Head of caudate nucleus (tissue), 42 donors: ENCODE measurements at regions not wholly inside any gene's neighbourhood (a gene's known extent, or its start where the extent isn't known, plus 50 kb on each side); places are given as distances from the start of the nearest gene placed in this dataset.
"Not testable (repeated sequence)": the region's sequence is repeated elsewhere in the genome, so short reads cannot be mapped to it uniquely, and the experiment has no call there.

Experiments
- DNase-seq, 42 donors: peaks; one replicate each; pipeline versions ENCODE4 v3.0.0 to v3.0.0-alpha.2; 2020 to 2021; ENCODE audit warnings: mixed read lengths in 7 of 42
- intact Hi-C: fragments of 100-400 bp; cut with DNase I; formaldehyde crosslinking; loops from one replicate; pipeline ENCODE4 v1.15.0; 2022

GRCh38 chr3:69688400-69688799 is 50.9 kb upstream of the MITF start:
- no peak for DNase-seq
- intact Hi-C loops, result no loop called here

DNA sequence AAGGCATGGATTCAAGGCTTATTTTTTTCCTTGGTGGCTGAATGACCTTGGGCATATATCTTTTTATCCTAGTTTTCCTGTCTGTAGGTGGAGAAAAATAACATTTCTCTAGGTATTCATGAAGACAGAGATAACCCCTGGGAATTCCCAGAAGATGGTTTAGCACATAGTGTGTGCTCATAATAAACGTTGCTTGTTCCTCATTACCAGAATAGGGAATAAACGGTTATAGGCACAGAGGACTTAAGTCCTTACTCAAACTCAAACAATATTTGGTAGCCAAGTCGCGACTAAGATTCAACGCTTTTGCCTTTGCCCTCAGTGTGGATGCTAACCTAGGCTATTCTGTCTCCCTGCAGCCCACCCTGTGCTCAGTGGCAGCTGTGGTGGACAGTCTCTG is 51.6 kb upstream of the MITF start:
- no peak for DNase-seq
- intact Hi-C loops, result no loop called here

- DNase-seq, result no peak
- intact Hi-C loops, result no loop called here
These were observed 53.2 kb upstream of the MITF start for GRCh38 chr3:69686056-69686455.

GRCh38 chr3:69684309-69684961 is 54.8 kb upstream of the MITF start:
- no peak for DNase-seq
- intact Hi-C loops, result no loop called here

GRCh38 chr3:69683082-69683806 is 56.0 kb upstream of the MITF start:
- no peak for DNase-seq
- intact Hi-C loops, result no loop called here

GRCh38 chr3:69677456-69677855 is 61.8 kb upstream of the MITF start:
- intact Hi-C loops, result loop anchor here (10.0 kb wide), 1 partner anchor 373 kb away; no protein-coding TSS in a partner anchor

GRCh38 chr3:69675786-69676530 is 63.3 kb upstream of the MITF start:
- DNase-seq, result peak in 17 of 42 donors; percentile 19 to 69 (median 41)
- intact Hi-C loops, result loop anchor here (10.0 kb wide), 1 partner anchor 371 kb away; no protein-coding TSS in a partner anchor

More at GRCh38 chr3:69677456-69677855, 61.8 kb upstream of the MITF start:
- not testable (repeated sequence) for DNase-seq

DNA sequence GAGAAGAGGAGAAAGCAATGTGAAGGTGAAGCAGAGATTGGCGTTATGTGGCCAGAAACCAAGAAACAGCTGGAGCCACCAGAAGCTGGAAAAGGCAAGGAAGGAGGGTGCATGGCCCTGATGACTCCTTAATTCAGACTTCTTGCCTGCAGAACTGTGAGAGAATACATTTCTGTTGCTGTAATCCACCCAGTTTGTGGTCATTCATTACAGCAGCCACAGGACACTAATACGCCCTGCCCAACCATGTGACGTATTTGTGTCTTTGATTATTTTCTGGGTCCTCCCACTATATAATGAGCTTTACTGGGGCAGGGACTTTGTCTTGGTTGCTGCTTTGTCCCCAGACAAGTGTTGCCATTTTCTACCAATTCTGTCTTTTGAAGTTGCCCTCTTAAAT is 64.5 kb upstream of the MITF start:
- intact Hi-C loops, result loop anchor here (5.0 to 10.0 kb wide), 2 partner anchors 370 to 512 kb away; no protein-coding TSS in a partner anchor

GRCh38 chr3:69671082-69671952 is 67.9 kb upstream of the MITF start:
- DNase-seq, result peak in 29 of 42 donors; percentile 6 to 90 (median 49)
- intact Hi-C loops, result loop anchor here (5.0 to 10.0 kb wide), 2 partner anchors 367 to 509 kb away; no protein-coding TSS in a partner anchor

More for the DNA sequence above, 64.5 kb upstream of the MITF start:
- DNase-seq, result no peak

DNA sequence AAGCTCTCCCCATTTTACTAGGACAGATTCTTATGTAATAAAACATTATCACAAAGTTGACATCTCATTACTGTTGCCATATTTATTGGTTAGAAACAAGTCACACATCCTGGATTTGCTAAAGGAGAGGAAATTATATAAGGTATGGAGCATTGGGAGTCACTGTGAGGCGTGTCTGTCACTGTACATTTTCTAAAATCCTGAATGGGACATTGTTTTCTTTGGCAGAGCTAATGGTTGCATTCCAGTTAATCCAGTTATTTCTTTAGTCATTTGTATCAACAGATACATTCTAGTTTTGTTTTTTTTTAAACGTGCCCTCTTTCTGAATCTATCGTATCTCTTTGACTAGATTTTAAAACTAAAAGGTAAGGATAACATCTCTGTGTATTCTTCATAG is 70.2 kb upstream of the MITF start:
- intact Hi-C loops, result loop anchor here (10.0 kb wide), 2 partner anchors 104 to 244 kb away; no protein-coding TSS in a partner anchor
- DNase-seq, result no peak

DNA sequence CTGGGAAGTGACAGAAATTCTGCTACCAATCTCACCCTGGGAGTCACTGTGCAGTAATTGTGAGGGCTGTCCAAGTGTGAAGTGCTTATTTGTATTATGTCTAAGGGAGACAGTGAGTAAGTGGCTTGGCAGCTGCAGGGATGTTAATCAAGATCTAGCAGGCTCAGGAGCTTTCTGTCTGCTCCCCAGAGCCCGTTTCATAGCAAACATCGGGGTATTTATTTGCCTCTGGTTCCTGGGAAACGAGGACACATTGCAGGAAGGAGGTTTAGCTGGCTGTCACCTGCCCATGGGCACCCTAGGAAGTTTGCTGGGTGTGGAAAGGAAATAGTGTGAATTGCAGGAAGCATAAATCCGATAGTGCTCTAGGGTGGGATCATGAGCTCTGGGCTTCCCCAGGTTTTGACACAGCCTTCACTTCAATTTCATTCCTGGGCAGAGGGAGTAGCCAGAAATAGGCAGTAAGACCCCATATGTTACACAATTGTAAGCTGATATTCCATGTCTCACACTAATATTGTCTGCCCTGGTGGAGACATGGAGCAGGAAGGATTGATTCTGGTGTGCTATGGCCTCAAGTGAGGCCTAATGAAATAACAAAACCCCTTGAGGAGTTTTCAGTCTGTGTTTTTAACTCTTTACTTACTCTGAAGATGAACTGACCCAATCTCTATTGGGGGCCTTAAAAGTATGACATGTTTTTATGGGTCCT is 74.1 kb upstream of the MITF start:
- intact Hi-C loops, result loop anchor here (10.0 kb wide), 2 partner anchors 100 to 240 kb away; no protein-coding TSS in a partner anchor
- DNase-seq, result peak in 3 of 42 donors; percentile 12 to 46 (median 26)

- intact Hi-C loops, result loop anchor here (10.0 kb wide), 2 partner anchors 96 to 236 kb away; no protein-coding TSS in a partner anchor
These were observed 78.6 kb upstream of the MITF start for GRCh38 chr3:69660631-69661030.

GRCh38 chr3:69659180-69659910 is 79.9 kb upstream of the MITF start:
- intact Hi-C loops, result no loop called here

More at GRCh38 chr3:69660631-69661030, 78.6 kb upstream of the MITF start:
- no peak for DNase-seq

DNA sequence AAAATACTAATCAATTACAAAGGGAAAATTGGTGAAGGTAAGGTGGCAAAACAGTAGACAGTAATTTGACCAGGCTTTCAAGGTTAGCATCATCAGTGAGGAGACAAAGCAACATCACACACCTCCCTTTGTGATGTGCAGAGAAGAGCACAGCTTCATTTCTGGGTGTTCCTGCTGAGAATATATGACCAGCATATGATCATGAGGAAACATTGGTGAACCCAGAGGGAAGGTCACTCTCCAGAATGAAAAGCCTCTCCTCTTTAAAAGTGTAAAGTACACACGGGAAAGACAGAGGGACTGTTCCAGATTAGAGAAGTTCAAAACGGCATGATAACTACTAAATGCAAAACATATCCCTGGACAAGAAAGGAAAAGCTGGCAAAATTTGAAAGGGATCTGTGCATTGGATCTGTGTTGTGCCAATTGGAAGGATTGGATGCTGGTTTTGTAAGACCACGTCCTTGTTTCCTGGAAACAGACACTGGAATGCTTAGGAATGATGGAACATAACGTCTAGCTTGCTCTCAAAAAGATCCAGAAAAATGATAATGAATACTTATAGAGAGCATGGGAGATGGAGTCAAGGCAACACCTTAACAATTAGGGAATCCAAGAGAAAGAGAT is 80.6 kb upstream of the MITF start:
- DNase-seq, result no peak
- intact Hi-C loops, result no loop called here

More at GRCh38 chr3:69659180-69659910, 79.9 kb upstream of the MITF start:
- DNase-seq, result no peak

DNA sequence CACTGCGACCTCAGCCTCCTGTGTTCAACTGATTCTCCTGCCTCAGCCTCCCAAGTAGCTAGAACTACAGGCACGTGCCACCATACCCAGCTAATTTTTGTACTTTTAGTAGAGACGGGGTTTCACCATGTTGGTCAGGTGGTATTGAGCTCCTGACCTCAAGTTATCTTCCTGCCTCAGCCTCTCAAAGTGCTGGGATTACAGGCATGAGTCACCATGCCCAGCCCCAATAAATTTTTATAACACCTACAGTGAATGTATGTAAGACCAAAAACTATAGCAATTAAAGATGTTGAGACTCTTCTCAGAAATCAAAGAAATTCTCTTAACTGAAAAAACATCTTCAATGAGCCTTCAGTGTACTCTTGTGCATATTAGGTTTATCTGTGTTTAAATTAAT is 82.2 kb upstream of the MITF start:
- DNase-seq, intact Hi-C loops: not testable (repeated sequence)

DNA sequence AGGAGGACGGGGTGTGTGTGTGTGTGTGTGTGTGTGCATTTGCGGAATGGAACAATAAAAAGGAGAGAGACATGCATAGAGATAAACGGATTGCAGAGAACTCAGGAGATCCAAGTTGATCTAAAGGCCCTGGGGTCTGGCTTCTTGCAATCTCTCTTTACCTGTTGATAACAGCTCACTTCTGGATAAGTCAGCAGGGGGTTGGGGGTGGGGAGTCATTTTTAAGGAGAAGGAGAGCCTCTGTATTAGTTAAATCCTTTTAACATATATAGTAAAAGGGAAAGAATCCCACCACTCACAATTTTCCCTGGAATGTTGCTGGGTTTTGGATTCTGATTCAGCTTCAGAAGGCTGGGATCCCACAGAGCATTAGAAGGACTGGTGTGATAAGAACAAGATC is 87.5 kb upstream of the MITF start:
- no peak for DNase-seq
- intact Hi-C loops, result no loop called here

- intact Hi-C loops, result no loop called here
- DNase-seq, result no peak
These were observed 89.2 kb upstream of the MITF start for GRCh38 chr3:69650066-69650419.
